Islet precursor cell (in vitro differentiated cells): ENCODE measurements at regions not wholly inside any gene's neighbourhood (a gene's known extent, or its start where the extent isn't known, plus 50 kb on each side); places are given as distances from the start of the nearest gene placed in this dataset.

ENCODE experiments used
- DNase-seq: peaks from one replicate; pipeline ENCODE4 v3.0.0-alpha.2; 2018

GRCh38 chr14:81849714-81850113 is 316.1 kb upstream of the SEL1L start:
- no peak for DNase-seq

DNA sequence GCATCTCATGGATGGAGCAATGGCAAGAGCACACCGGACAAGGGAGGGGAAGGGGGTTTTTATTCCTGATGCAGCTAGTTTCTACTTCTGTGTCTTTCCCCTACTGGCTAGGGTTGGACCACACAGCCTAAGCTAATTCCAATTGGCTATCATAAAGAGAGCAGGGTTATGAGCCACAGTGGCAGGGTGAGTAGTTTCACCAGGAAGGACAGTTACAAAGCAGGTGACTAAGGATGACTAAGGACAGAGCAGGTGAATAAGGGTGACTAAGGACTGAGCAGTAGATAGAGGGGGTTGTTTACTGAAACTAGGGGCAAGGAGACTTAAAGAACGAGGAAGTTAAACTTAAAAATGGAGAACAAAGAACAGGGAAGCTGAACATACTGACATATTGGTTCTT is 321.4 kb upstream of the SEL1L start:
- DNase-seq = no peak

DNA sequence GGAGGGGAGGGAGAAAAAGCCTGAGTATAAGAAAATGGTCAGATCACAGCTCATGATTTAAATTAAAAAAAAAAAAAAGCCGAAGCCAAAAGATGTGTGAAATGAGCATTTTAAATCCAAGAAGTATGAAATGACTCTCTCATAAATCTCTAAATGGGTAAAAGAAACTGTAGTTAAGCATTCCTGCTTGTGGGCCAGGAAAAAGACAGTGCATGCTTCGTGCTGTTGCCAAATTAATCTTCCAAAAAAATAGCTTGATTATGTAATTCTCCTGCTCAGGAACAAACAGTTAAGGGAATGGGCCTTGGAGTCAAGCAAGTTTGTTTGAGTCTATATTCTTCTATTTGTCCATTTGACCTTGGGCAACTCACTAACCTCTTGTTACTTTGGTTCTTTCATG is 325.4 kb upstream of the SEL1L start:
- no peak for DNase-seq

DNA sequence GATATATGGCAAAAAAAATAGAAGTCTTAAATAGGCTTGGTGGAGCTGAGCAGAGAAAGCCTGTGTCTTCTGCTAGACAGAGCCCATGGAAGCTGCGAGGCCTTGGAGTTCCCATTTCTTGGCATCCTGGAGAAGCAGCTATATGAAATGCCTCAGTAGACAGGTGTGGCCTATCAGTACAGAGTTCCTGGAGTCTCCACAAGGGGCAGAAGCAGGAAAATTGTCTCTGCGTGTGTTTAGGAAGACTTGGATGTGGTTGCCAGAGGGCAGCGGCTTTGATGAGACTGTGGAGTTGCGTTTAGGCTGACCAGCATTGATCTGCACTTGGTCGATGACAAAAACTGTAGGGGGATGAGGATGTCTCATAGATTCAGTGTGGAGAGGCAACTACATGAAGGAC is 334.5 kb upstream of the SEL1L start:
- DNase-seq = peak; percentile 51

DNA sequence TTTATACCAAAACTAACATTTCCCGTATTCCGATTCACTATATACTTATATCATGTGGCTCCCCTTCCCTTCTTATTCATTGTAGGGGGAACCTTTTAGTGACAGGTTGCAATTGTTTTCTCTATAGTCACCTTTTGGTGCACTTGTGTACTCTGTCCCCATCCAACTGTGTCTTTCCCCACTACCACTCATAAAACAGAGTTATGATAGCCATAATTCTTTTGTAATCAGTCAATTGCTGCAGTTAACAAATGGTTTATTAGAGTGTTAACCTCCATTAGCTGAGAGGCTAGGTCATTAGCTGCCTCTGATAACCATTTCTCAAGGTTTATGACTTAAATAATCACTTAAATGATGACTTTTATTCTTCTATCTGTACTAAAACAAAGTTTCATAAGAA is 338.1 kb upstream of the SEL1L start:
- DNase-seq = no peak

- DNase-seq = no peak
Observed at GRCh38 chr14:81884382-81884781, 350.7 kb upstream of the SEL1L start.

DNA sequence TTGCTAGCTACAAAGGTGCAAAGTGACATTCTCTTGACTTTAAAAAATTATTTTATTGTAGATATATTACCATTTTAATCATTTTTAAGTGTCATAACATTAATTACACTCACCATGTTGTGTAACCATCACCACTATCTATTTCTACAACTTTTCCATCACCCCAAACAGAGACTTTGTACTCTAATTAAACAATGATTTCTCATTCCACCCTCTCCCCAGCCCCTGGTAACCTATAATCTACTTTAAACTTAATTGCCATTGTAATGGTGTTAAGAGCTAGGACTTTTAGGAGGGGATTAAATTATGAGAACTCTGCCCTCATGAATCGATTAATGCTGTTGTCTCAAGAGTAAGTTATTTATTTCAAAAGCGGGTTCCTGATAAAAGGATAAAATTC is 352.9 kb upstream of the SEL1L start:
- DNase-seq = no peak

DNA sequence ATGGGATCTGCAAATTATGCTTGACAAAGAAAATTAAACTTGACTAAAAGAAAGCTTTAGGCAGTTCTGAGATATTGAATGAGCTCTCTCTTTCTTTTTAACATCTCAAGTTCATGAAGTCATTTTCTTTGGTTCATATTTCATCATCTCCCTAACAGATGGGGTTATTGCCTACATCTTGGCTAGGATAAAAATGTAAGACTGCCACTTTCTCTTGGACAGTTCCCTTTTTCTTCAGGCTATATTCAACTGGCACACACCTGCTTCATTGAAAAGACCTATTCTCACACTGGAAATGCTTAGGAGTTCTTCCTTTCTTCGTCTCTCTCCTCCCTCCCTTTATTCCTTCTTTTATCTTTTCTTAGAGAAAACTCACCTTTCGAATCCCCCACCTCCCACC is 355.9 kb upstream of the SEL1L start:
- DNase-seq = no peak

GRCh38 chr14:81890020-81890419 is 356.4 kb upstream of the SEL1L start:
- DNase-seq = no peak

GRCh38 chr14:81903477-81903876 is 369.8 kb upstream of the SEL1L start:
- DNase-seq = no peak

- no peak for DNase-seq
Observed at GRCh38 chr14:81927070-81927469, 393.4 kb upstream of the SEL1L start.

GRCh38 chr14:81931828-81932227 is 398.2 kb upstream of the SEL1L start:
- no peak for DNase-seq

DNA sequence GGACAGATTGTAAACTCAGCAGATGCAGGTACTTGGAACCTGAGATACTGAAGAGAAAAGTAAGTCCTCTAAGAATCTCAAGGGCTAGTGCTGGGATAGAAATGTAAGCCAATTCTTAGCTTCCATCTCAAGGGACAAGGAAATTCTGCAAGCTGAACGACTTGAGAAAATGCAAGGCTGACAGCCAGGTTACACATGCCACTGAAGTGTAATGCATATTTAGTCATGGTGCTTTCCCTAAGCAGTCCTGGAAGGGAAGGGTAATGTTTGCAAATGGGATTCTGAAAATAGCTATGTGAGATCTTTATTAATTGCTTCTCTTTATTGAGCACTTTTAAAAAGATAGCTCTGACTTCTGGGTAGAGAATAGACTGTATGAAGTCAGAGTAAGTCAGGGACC is 402.7 kb upstream of the SEL1L start:
- no peak for DNase-seq

DNA sequence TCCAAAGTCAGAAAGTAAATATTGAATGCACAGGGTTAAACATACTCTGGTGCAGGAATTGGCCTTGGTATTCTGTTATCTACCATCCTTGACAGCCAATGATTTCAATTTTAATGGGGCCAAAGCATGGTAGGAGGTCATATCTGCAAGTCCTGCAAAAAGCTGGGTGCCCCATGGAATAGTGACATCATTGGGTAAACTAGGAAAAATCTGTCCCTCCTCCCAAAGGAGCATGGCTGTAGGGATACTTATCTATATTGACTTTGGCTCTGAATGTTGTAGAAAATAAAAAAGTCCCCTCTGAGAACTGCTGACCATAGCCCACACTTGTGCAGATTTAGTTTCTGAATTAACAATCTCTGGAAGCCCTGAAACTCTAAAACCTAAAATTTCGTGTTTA is 403.2 kb upstream of the SEL1L start:
- DNase-seq = no peak

DNA sequence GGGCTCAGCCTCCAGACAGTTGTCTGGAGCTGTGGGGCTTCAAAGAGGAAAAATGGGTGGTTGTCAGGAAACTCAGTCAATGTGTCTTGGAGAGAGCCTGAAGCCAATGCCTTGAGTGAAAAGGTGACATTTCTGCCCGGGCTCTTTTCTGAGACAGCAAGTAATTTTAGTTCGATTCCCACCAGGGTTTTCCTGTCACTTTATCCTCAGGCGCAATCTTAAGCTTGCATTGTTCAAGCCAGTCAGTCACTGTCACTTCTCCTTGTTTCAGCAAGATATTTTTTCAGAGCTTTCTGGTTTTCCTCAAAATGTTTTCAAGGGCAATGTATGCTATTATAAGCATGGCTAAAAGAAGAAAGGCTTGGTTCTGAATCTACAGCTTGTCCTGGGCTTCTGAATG is 404.7 kb upstream of the SEL1L start:
- DNase-seq = no peak

GRCh38 chr14:81940651-81941050 is 407.0 kb upstream of the SEL1L start:
- DNase-seq = no peak

GRCh38 chr14:81942071-81942470 is 408.4 kb upstream of the SEL1L start:
- DNase-seq = no peak

DNA sequence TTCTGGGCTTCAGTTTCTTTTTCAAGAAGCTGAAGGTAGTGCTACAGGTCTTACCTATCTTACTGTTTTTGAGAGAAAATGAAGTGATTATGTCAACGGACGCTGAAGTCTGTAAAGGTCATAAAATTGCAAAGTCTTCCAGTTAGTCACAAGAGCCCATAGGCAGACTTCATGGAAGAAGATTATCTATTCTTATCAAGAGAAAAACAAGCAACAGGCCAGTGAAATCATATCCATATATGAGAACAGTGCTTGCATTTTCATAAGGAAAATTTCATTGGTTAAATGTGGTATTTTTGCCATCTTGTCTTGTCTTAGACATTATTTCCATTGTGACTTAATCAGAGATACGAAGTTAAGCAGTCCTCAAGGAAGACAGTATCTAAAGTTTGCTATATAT is 412.7 kb upstream of the SEL1L start:
- DNase-seq = no peak

GRCh38 chr14:81946834-81947798 is 413.5 kb upstream of the SEL1L start:
- DNase-seq = no peak

GRCh38 chr14:81952917-81953316 is 419.3 kb upstream of the SEL1L start:
- no peak for DNase-seq

GRCh38 chr14:81953419-81953818 is 419.8 kb upstream of the SEL1L start:
- no peak for DNase-seq

GRCh38 chr14:81955123-81955522 is 421.5 kb upstream of the SEL1L start:
- no peak for DNase-seq

GRCh38 chr14:81960781-81961180 is 427.1 kb upstream of the SEL1L start:
- DNase-seq = no peak

DNA sequence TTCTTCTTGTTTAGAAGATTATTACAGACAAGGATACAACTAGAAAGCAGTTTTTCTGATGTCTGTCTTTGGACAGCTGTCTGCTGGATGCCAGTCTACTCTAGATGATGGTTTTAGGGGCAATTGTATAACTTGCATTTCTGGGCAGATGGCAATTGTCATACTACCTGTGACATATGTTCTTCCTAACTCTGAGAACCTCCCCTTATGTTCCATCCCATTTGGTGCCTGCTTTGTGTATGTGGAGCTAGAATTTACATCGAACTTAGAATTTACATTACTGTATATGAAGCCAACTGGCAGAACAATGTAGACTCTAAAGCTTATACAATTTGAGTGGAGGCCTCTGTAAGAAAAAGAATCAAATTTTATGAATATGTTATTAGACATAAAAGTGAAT is 430.2 kb upstream of the SEL1L start:
- DNase-seq = no peak

- no peak for DNase-seq
Observed at GRCh38 chr14:81970307-81970706, 436.7 kb upstream of the SEL1L start.
